ENCODE measurements at regions not wholly inside any gene's neighbourhood (a gene's known extent, or its start where the extent isn't known, plus 50 kb on each side); places are given as distances from the start of the nearest gene placed in this dataset.

- Histone ChIP-seq H3K36me3 (ENCODE audit: control insufficient read depth in 2 of 4, insufficient read depth in 4 of 4, low read length in 3 of 4) (no peaks in the 10 kb centered on the region), H2AFZ (ENCODE audit: low read length) (no peak overlapping the region), H3K18ac (ENCODE audit: extremely low read depth, low read length) (no peak overlapping the region), H4K20me1 (replicated peaks in 1 of 2; ENCODE audit: control insufficient read depth in 1 of 2, insufficient read depth in 2 of 2, low read length in 2 of 2) (no peaks in the 10 kb centered on the region), H2BK120ac (replicated peaks; ENCODE audit: low read depth, low read length) (no peak overlapping the region), H2BK15ac (ENCODE audit: low read length) (no peak overlapping the region), H3K23me2 (ENCODE audit: low read depth, low read length) (no peaks in the 10 kb centered on the region), H2BK12ac (ENCODE audit: low read depth, low read length) (no peak overlapping the region), H3K4ac (replicated peaks; ENCODE audit: insufficient read length, low read depth, low read length) (no peak overlapping the region), H4K91ac (replicated peaks; ENCODE audit: insufficient read length, low read length) (no peak overlapping the region), H3K4me3 (ENCODE audit: extremely low read depth in 1 of 4, insufficient read depth in 2 of 4, low read depth in 3 of 4, low read length in 4 of 4) (no peak overlapping the region), H3K79me2 (ENCODE audit: control insufficient read depth in 1 of 2, insufficient read depth in 2 of 2, low read length in 2 of 2) (no peaks in the 10 kb centered on the region), H3K4me1 (replicated peaks in 1 of 4; ENCODE audit: control insufficient read depth in 3 of 4, insufficient read depth in 4 of 4, low read length in 3 of 4) (no peaks in the 10 kb centered on the region), H3K9me3 (ENCODE audit: insufficient read depth in 2 of 2, low read depth in 1 of 2, low read length in 1 of 2) (peaks cover 0 to 8% of the 10 kb centered on the region in 2 experiments; a peak in 1 of 4 replicates), H3K23ac (ENCODE audit: insufficient read length) (no peak overlapping the region), H3K79me1 (ENCODE audit: low read depth, low read length) (no peaks in the 10 kb centered on the region), H3K27me3 (replicated peaks in 1 of 4; ENCODE audit: control insufficient read depth in 3 of 4, extremely low read depth in 1 of 4, insufficient read depth in 3 of 4, low read length in 3 of 4) (no peaks in the 10 kb centered on the region), H3K4me2 (ENCODE audit: insufficient read depth in 1 of 2, low read depth in 2 of 2, low read length in 2 of 2) (no peak overlapping the region), H3K56ac (replicated peaks; ENCODE audit: insufficient read length, low read depth, low read length) (no peak overlapping the region), H2BK5ac (ENCODE audit: low read depth, low read length) (no peak overlapping the region), H3K27ac (ENCODE audit: low read depth, low read length) (no peak overlapping the region), H3K9ac (replicated peaks in 1 of 4; ENCODE audit: extremely low read depth in 1 of 4, low read depth in 3 of 4, low read length in 3 of 4) (no peak overlapping the region), H2BK20ac (ENCODE audit: low read length) (no peak overlapping the region), H4K5ac (ENCODE audit: insufficient read length, low read depth, low read length) (no peak overlapping the region), H2AK5ac (ENCODE audit: low read depth, low read length) (no peak overlapping the region), H3K14ac (ENCODE audit: insufficient read length) (no peak overlapping the region), H4K8ac (ENCODE audit: extremely low read depth, insufficient read depth, low read length) (no peak overlapping the region)
- POLR2A ChIA-PET (ENCODE audit: partially characterized antibody), result no interaction called here
- 92% methylated on average over 3 of the region's 4 CpGs; no CpG with 5 or more reads in 1 of the 2 experiments for WGBS, 2 experiments (ENCODE audit: extremely low coverage in 1 of 2, insufficient coverage in 1 of 2, insufficient read length in 1 of 2, insufficient replicate concordance in 2 of 2, low coverage in 1 of 2, low lambda C conversion rate in 2 of 2, missing lambda C conversion rate in 1 of 2)
- FAIRE-seq (no peak), DNase-seq (ENCODE audit: low read depth in 1 of 2, low spot score in 2 of 2) (no peak)
- CTCF ChIA-PET (ENCODE audit: partially characterized antibody), result no interaction called here
- no peak for TF ChIP-seq BACH1 (IDR thresholded peaks at IDR 0.05; ENCODE audit: low read length)
- no peak for TF ChIP-seq EGR1 (IDR thresholded peaks at IDR 0.05; ENCODE audit: borderline replicate concordance, low read depth, low read length)
- no peak for TF ChIP-seq GTF2F1 (IDR thresholded peaks at IDR 0.05; ENCODE audit: borderline replicate concordance, low read depth, low read length)
These were observed 108.2 kb downstream of the RAP2A start for GRCh38 chr13:97542102-97542685.
